ENCODE measurements at regions not wholly inside any gene's neighbourhood (a gene's known extent, or its start where the extent isn't known, plus 50 kb on each side); places are given as distances from the start of the nearest gene placed in this dataset.

DNA sequence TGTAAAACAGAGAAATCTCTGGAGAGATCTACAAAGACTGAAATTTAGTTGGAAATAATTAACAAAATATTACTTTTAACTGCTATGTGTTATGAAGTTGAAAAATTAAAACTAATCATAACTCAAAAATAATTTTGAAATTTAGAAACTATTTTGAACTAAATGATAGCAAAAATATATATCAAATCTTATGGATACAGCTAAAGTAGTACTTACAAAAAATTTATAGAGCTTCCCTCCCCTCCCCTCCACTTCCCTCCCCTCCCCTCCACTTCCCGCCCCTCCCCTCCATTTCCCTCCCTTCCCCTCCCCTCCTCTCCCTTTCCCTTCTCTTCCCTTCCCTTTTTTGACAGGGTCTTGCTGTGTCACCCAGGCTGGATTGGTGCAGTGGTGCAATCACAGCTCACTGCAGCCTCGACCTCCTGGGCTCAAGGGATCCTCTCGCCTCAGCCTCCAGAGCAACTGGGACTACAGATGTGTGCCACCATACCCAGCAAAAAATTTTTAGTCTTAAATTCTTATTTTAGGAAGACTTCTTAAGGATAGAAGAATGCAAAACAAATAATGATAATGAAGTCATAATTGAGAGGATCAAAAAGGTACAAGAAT is 87.2 kb upstream of the RGS17 start:
- TF ChIP-seq POLR2AphosphoS5 (IDR thresholded peaks at IDR 0.05; ENCODE audit: low read depth, low read length) (no peak), TAF1 (IDR thresholded peaks at IDR 0.05; ENCODE audit: borderline replicate concordance, insufficient read depth, low read length) (no peak)
- TF ChIP-seq, protein P1, sequence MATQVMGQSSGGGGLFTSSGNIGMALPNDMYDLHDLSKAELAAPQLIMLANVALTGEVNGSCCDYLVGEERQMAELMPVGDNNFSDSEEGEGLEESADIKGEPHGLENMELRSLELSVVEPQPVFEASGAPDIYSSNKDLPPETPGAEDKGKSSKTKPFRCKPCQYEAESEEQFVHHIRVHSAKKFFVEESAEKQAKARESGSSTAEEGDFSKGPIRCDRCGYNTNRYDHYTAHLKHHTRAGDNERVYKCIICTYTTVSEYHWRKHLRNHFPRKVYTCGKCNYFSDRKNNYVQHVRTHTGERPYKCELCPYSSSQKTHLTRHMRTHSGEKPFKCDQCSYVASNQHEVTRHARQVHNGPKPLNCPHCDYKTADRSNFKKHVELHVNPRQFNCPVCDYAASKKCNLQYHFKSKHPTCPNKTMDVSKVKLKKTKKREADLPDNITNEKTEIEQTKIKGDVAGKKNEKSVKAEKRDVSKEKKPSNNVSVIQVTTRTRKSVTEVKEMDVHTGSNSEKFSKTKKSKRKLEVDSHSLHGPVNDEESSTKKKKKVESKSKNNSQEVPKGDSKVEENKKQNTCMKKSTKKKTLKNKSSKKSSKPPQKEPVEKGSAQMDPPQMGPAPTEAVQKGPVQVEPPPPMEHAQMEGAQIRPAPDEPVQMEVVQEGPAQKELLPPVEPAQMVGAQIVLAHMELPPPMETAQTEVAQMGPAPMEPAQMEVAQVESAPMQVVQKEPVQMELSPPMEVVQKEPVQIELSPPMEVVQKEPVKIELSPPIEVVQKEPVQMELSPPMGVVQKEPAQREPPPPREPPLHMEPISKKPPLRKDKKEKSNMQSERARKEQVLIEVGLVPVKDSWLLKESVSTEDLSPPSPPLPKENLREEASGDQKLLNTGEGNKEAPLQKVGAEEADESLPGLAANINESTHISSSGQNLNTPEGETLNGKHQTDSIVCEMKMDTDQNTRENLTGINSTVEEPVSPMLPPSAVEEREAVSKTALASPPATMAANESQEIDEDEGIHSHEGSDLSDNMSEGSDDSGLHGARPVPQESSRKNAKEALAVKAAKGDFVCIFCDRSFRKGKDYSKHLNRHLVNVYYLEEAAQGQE (IDR thresholded peaks at IDR 0.05; ENCODE audit: insufficient read depth in 1 of 2, low read depth in 2 of 2, low read length in 2 of 2): no peak

All from PFSK-1 (cell line).